ENCODE measurements at regions not wholly inside any gene's neighbourhood (a gene's known extent, or its start where the extent isn't known, plus 50 kb on each side); places are given as distances from the start of the nearest gene placed in this dataset.
"Not testable (repeated sequence)": the region's sequence is repeated elsewhere in the genome, so short reads cannot be mapped to it uniquely, and the experiment has no call there.

- no peak for DNase-seq
These were observed 1347.2 kb upstream of the NUDT12 start for GRCh38 chr5:104909803-104910202.

GRCh38 chr5:104904561-104904960 is 1342.0 kb upstream of the NUDT12 start:
- no peak for DNase-seq

GRCh38 chr5:104903941-104904340 is 1341.4 kb upstream of the NUDT12 start:
- no peak for DNase-seq

GRCh38 chr5:104891596-104891995 is 1329.0 kb upstream of the NUDT12 start:
- no peak for DNase-seq

GRCh38 chr5:104890767-104891166 is 1328.2 kb upstream of the NUDT12 start:
- DNase-seq: no peak

GRCh38 chr5:104859437-104859836 is 1296.8 kb upstream of the NUDT12 start:
- no peak for DNase-seq

- not testable (repeated sequence) for DNase-seq
These were observed 1289.5 kb upstream of the NUDT12 start for GRCh38 chr5:104852099-104852498.

GRCh38 chr5:104845541-104845940 is 1283.0 kb upstream of the NUDT12 start:
- DNase-seq: no peak

- no peak for DNase-seq
These were observed 1281.2 kb upstream of the NUDT12 start for GRCh38 chr5:104843822-104844221.

- no peak for DNase-seq
These were observed 1277.7 kb upstream of the NUDT12 start for GRCh38 chr5:104840284-104840683.

- DNase-seq: not testable (repeated sequence)
These were observed 1268.9 kb upstream of the NUDT12 start for GRCh38 chr5:104831515-104831914.

GRCh38 chr5:104821606-104822005 is 1259.0 kb upstream of the NUDT12 start:
- no peak for DNase-seq

GRCh38 chr5:104817127-104817526 is 1254.5 kb upstream of the NUDT12 start:
- no peak for DNase-seq

- no peak for DNase-seq
These were observed 1252.6 kb upstream of the NUDT12 start for GRCh38 chr5:104815212-104815611.

- no peak for DNase-seq
These were observed 1238.0 kb upstream of the NUDT12 start for GRCh38 chr5:104800440-104801048.

- DNase-seq: no peak
These were observed 1231.1 kb upstream of the NUDT12 start for GRCh38 chr5:104793755-104794080.

GRCh38 chr5:104793031-104793754 is 1230.6 kb upstream of the NUDT12 start:
- DNase-seq: no peak

- no peak for DNase-seq
These were observed 1226.8 kb upstream of the NUDT12 start for GRCh38 chr5:104789366-104789765.

- DNase-seq: no peak
These were observed 1222.5 kb upstream of the NUDT12 start for GRCh38 chr5:104785097-104785496.

- no peak for DNase-seq
These were observed 1211.8 kb upstream of the NUDT12 start for GRCh38 chr5:104774372-104774771.

GRCh38 chr5:104764197-104764596 is 1201.6 kb upstream of the NUDT12 start:
- no peak for DNase-seq

GRCh38 chr5:104763216-104763615 is 1200.6 kb upstream of the NUDT12 start:
- DNase-seq: no peak

- DNase-seq: no peak
These were observed 1195.3 kb upstream of the NUDT12 start for GRCh38 chr5:104757915-104758314.

GRCh38 chr5:104755806-104756205 is 1193.2 kb upstream of the NUDT12 start:
- DNase-seq: no peak
